Astrocyte of the spinal cord (primary cell): ENCODE measurements at regions not wholly inside any gene's neighbourhood (a gene's known extent, or its start where the extent isn't known, plus 50 kb on each side); places are given as distances from the start of the nearest gene placed in this dataset.
"Not testable (repeated sequence)": the region's sequence is repeated elsewhere in the genome, so short reads cannot be mapped to it uniquely, and the experiment has no call there.

Experiments used
- DNase-seq: peaks from one replicate; pipeline ENCODE4 v3.0.0; 2011; ENCODE audit warnings: low read depth, low spot score
- H3K4me3 ChIP-seq: 2 replicates; pipeline ENCODE4 v1.5.1; 2011; ENCODE audit warnings: low read depth, mild to moderate bottlenecking, low read length, moderate library complexity
- CTCF ChIP-seq: IDR thresholded peaks from 2 replicates; pipeline ENCODE4 v1.5.1; 2012; ENCODE audit warnings: low read depth, mild to moderate bottlenecking, low read length, inconsistent platforms
- in situ Hi-C: cut with HindIII; loops from 2 replicates; pipeline ENCODE4 v1.10.0; 2017; ENCODE audit warnings: low sequenced_read_pairs

- in situ Hi-C loops, result no loop called here
- H3K4me3 ChIP-seq, result no peak overlapping the region
- no peak for DNase-seq
- TF ChIP-seq CTCF, result no peak
Measured at GRCh38 chr22:27107386-27107785, 450.0 kb downstream of the MIAT start.

- TF ChIP-seq CTCF, result no peak
- in situ Hi-C loops, result no loop called here
- peak; percentile 91 for DNase-seq
- H3K4me3 ChIP-seq, result no peak overlapping the region
Measured at GRCh38 chr22:27107824-27108223, 450.4 kb downstream of the MIAT start.

- DNase-seq, result no peak
- TF ChIP-seq CTCF, result no peak
- in situ Hi-C loops, result no loop called here
- H3K4me3 ChIP-seq, result no peak overlapping the region
Measured at GRCh38 chr22:27108425-27109114, 451.2 kb downstream of the MIAT start.

GRCh38 chr22:27109406-27109805, 452.0 kb downstream of the MIAT start:
- H3K4me3 ChIP-seq, in situ Hi-C loops, DNase-seq: not testable (repeated sequence)

GRCh38 chr22:27110665-27111451, 453.5 kb downstream of the MIAT start:
- in situ Hi-C loops, result no loop called here
- peak; percentile 74 for DNase-seq
- TF ChIP-seq CTCF, result no peak
- no peak overlapping the region for H3K4me3 ChIP-seq

- DNase-seq, result no peak
- H3K4me3 ChIP-seq, result no peak overlapping the region
- in situ Hi-C loops, result no loop called here
- TF ChIP-seq CTCF, result no peak
Measured at GRCh38 chr22:27111796-27112672, 454.6 kb downstream of the MIAT start.
